SH-SY5Y (cell line): ENCODE measurements at regions not wholly inside any gene's neighbourhood (a gene's known extent, or its start where the extent isn't known, plus 50 kb on each side); places are given as distances from the start of the nearest gene placed in this dataset.

Source experiments
- GATA2 ChIP-seq: IDR thresholded peaks from 2 replicates; pipeline ENCODE4 v1.6.1; 2011; ENCODE audit warnings: mild to moderate bottlenecking, low read depth, low read length
- GATA3 ChIP-seq: IDR thresholded peaks from 2 replicates; pipeline ENCODE4 v1.6.1; 2011; ENCODE audit warnings: low read depth, mild to moderate bottlenecking, low read length, moderate library complexity

DNA sequence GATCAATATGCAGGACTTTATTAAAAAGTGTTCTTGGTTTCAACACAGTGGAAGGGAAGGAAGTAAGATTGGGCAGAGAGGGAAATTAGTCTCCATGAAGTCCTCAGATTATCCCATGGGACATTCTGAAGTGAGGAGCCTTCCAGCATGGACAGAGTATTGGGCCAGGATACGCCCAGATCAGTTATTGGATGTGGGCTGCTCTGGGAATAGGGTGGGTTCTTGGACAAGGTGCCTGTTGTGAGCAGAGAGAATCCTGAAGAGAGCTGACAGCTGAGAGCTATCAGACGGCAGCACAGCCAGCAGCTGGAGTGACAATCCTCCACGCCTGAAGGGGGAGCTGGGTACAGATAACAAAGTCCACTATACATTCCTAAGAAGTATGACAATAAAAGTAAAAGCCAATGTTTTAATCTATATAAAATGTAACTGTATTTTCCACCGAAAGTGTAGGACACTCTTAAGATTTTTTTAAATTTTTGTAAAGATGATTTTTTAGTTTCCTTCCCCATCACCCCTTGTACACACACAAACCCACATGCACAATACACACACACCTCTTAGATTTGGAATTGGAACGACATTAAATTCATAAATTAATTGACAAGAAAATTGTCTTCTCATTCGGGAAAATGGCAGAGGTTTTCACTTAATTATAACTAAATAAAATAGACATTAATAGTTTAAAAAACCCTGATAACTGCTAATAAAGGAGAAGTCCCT is 107.8 kb downstream of the FBXO5 start:
- TF ChIP-seq GATA2 (no peak), GATA3 (no peak)

DNA sequence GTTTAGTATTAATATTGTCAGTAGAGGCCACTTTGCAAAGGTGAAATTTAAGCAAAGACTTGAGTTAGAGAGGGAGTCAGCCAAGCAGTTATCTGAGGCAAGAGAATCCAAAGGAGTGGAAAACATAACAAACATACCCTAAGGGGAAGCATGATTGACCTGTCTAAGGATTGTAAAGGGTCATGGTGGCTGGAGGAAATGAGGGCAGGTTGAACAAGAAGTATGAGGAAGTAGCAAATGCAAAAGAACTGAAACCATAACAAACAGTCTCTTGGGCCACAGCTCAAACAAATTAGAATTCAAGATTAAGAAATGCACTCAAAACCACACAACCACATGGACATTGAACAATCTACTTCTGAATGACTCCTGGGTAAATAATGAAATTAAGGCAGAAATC is 103.2 kb downstream of the FBXO5 start:
- TF ChIP-seq GATA2: no peak

DNA sequence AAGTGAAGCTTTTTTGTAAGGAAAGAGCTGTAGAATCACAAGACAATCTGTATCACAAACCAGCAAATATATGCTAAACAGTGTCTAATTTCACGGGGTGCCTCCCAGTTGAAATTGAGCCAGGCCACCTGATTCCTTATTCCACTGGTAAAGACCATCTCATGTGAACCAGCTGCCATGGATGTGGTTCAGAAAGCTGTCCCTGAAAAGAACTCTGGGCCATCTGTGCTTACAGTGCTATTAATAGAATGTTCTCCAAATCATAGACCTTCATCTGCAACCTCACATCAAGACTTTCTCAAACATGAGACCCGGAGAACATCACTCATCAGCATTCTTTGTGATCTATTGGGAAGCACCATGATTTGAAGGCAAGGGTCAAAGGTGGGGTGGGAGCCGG is 89.7 kb downstream of the FBXO5 start:
- TF ChIP-seq GATA2 (no peak), GATA3 (no peak)

DNA sequence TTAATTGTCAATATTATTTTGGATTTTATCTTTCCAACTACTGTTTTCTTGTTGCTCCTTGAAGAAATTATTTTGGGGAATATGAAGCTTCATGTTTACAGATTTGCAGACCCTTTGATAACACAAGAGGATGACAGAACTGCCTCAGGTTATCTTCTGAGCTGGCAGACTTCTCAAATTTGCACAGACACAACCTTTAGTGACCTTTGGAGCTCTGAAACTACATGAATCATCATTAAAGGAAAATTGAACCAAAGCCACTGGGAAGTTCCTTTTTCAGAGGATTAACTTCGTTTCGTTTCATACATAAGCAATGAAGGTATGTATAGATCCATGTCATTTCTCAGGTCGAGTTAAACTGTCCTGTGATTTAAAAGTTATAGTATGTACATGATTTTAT is 85.9 kb downstream of the FBXO5 start:
- TF ChIP-seq GATA2 (no peak), GATA3 (no peak)

DNA sequence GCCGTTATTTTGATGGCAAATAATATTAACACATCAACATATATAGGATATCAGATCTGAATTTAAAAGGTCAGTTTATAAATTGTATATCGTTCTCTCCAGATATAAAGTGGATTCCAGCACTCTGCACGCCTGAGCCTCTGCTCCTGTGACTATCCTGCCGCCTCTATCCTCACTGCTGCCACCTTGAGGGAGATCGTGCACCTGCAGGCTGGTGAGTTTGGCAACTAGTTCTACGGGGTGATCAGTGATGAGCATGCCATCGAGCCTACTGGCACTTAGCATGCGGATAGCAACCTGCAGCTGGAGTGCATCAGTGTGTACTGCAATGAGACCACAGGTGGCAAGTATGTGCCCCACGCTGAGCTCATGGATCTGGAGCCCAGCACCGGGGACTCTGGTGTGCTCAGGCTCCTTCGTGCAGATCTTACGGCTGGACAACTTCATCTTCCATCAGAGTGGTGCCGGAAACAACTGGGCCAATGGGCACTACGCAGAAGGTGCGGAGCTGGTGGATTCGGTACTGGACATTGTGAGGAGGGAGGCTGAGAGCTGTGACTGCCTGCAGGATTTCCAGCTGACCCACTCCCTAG is 84.9 kb downstream of the FBXO5 start:
- TF ChIP-seq GATA3 (no peak), GATA2 (no peak)

DNA sequence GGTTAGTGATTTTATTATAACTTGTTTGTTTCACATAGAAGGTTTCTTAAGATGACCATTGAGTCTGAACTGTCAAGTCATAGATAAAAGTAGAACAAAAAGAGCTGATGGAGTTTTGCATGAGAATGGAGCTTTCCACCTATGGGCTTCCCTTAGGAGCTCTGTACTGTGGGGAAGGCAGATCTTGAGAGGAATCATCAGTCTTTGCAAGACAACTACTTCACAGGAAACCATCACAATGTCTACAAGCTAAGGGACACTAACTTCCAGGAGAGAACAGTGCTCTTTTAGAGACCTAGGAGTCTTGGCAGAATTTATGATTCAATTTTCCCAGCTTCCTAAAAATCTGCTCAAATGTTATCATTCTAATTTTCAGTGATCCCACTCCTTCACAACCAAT is 78.2 kb downstream of the FBXO5 start:
- no peak for TF ChIP-seq GATA2
- TF ChIP-seq GATA3: no peak

DNA sequence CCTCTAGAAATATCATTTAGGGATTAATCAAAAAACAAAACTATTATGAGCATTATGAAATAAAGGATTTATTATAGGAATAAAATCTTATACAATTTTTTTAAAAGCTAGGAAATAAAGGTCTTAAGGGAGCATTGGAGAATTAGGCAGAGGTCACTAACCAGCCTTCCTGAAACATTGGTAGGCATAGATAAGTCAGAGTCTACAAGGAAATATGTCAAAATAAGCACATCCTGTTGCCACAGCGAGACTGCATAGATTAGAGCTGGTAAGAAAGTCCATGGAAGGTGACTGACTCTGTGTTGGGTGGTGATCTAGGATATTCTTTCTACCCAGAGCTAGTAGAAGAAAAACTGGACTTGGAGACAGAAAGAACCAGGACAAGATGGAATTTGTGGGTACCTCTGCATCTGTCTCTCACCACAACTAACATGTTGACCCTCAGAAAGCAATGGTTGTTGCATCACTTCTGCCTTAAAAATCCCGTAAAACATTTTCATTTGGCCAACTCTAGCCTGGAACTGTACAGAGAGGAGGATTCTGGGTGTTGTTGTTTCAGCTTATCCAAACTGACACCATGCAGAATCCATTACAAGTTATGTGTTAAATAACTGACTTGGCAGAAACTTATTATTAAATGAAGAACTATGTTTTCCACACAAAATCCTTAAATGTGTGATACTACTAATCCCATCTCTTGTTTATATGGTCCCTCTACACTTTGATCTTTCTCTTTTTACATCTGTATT is 77.1 kb downstream of the FBXO5 start:
- no peak for TF ChIP-seq GATA3

DNA sequence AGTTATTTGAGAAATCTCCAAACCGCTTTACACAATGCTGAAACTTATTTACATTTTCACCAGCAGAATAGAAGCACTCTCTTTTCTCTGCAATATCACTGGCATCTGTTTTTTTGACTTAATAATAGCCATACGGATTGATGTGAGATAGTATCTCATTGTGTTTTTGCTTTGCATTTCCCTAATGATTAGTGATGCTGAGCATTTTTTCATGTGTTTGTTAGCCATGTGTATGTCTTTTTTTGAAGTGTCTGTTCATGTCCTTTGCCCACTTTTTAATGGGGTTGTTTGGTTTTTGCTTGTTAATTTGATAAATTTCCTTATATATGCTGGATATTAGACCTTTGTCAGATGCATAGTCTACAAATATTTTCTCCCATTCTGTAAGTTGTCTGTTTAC is 73.6 kb downstream of the FBXO5 start:
- no peak for TF ChIP-seq GATA2
- no peak for TF ChIP-seq GATA3

DNA sequence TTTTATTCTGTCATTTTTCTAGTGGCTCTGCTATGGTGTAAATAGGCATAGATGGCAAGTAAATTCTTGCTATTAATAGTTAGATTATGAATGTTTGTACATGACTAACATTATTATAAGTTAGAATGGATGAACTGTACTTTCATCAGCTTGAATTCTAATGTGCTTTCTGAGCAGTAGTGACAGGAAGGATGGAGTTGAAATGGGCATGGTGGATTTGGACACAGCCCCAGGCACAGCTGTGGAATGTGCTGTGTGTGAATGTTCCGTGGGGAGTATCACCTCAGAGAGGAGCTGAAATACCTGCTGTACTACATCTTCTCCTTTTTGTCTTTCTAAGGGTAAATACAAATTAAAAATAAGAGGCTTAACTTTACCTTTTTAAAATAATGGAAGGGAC is 66.8 kb downstream of the FBXO5 start:
- TF ChIP-seq GATA2: no peak
- TF ChIP-seq GATA3: no peak

DNA sequence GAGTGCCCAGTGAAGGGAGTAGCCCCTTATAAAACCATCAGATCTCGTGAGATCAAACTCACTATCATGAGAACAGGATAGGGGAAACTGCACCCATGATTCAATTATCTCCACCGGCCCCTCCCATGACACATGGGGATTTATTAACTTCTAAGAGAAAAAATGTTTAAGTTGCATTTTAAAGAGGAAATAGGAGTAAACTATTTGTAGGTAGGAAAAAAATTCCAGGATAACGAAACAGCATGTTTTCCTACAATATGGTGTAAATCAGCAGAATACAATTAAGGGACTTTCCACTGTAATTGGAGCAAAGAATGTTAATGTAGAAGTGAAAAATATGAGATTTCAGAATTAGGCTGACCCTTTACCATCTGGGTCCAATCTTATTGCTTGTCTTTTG is 63.9 kb downstream of the FBXO5 start:
- no peak for TF ChIP-seq GATA3
- TF ChIP-seq GATA2: no peak

DNA sequence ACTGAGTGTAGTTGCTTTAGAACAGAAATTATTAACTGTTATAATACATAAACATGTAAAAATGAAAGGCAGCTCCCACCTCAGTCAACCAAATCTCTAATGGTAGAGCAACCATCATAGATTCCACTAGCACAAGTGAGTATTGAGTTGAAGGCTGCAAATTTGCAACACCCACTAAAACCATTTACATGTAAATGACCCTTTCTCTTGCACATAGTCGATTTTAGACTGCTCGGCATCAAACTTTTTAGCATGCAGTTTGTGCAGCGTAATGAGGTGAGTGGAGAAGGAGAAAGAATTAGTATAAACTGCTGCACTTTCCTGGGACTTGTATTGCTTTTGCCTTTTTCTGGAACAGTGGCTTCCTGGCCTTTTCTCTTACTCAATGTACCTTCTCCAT is 62.8 kb downstream of the FBXO5 start:
- TF ChIP-seq GATA2 (no peak), GATA3 (no peak)
